Upper lobe of right lung (tissue), 1 donor: ENCODE measurements at regions not wholly inside any gene's neighbourhood (a gene's known extent, or its start where the extent isn't known, plus 50 kb on each side); places are given as distances from the start of the nearest gene placed in this dataset.

Experiments
- ATAC-seq: fragments of 200-7000 bp; cut with Tn5 transposase; one replicate; pipeline ENCODE4 v1.9.1; 2020; ENCODE audit warnings: mild to moderate bottlenecking, moderate library complexity
- DNase-seq: peaks from one replicate; pipeline ENCODE4 v3.0.0-alpha.2; 2020
- H3K27ac ChIP-seq: fragments of 200-600 bp; one replicate; pipeline ENCODE4 v1.8.0; 2022
- H3K27me3 ChIP-seq: fragments of 200-600 bp; one replicate; pipeline ENCODE4 v1.8.0; 2022; ENCODE audit warnings: mild to moderate bottlenecking
- H3K36me3 ChIP-seq: fragments of 200-600 bp; one replicate; pipeline ENCODE4 v1.8.0; 2022
- H3K4me1 ChIP-seq: fragments of 200-600 bp; one replicate; pipeline ENCODE4 v1.8.0; 2022
- H3K4me3 ChIP-seq: fragments of 200-600 bp; one replicate; pipeline ENCODE4 v1.8.0; 2022; ENCODE audit warnings: mild to moderate bottlenecking
- H3K9me3 ChIP-seq: fragments of 200-600 bp; one replicate; pipeline ENCODE4 v1.8.0; 2022
- CTCF ChIP-seq: fragments of 200-600 bp; IDR thresholded peaks from one replicate; pipeline ENCODE4 v1.8.0; 2022; ENCODE audit warnings: antibody characterized with exemption
- intact Hi-C: fragments of 100-400 bp; cut with DNase I; formaldehyde crosslinking; loops from one replicate; pipeline ENCODE4 v1.11.0; 2022
- donor health status: DM: no; HTN: yes; CAD: no; lungs with severe emphysema.

GRCh38 chr12:63480186-63480585 lies 188.1 kb downstream of the DPY19L2 start:
- intact Hi-C loops = no loop called here
- ATAC-seq = no peak
- H3K4me3 ChIP-seq = no peak overlapping the region

DNA sequence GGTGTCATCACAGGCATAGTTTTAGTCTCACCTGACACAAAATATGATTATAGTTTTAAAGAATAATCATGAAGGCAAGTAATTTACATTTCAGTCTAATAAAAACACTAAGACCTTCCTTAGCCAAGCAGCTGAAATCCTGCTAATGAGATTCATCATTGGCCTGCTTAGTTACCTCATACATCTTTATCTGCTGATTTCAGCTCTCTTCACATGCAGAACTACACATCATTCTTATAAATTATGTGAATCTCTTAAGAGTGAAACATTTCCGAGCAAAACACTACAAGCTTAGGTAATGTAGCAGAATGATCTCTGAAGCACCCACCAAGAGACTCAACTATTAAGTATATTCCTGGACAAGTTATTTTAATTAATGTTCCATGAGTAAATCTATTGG lies 198.1 kb downstream of the DPY19L2 start:
- Histone ChIP-seq H3K9me3 (no peaks in the 10 kb centered on the region), H3K4me3 (no peak overlapping the region), H3K27ac (no peak overlapping the region), H3K27me3 (no peaks in the 10 kb centered on the region), H3K36me3 (no peaks in the 10 kb centered on the region), H3K4me1 (no peaks in the 10 kb centered on the region)
- TF ChIP-seq CTCF = no peak
- ATAC-seq = no peak
- no peak for DNase-seq
- intact Hi-C loops = no loop called here

More at GRCh38 chr12:63480186-63480585, 188.1 kb downstream of the DPY19L2 start:
- no peak overlapping the region for H3K27ac ChIP-seq
- H3K9me3 ChIP-seq = no peaks in the 10 kb centered on the region
- no peaks in the 10 kb centered on the region for H3K4me1 ChIP-seq
- DNase-seq = no peak
- no peak for TF ChIP-seq CTCF
- H3K27me3 ChIP-seq = no peaks in the 10 kb centered on the region
- no peaks in the 10 kb centered on the region for H3K36me3 ChIP-seq

DNA sequence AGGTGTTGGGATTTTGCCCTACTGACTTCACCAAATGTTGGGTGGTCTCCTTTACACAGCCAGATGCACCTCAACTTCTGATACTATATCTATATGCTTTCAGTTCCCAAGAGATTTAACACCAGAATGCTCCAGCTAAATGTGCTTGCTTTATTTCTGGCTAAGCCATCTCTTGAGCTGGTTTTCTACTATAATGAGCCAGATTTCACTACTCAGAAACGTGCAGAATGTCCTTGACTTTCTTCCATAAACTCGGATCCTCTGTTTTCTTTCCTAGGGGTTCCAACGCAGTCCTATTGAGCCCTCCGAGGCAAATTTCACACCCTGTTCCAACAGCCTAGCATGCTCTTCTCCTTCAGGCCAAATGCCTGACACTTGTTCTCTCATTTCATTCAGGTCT lies 200.3 kb downstream of the DPY19L2 start:
- Histone ChIP-seq H3K4me1 (no peaks in the 10 kb centered on the region), H3K4me3 (no peak overlapping the region), H3K36me3 (no peaks in the 10 kb centered on the region), H3K27ac (no peak overlapping the region), H3K27me3 (no peaks in the 10 kb centered on the region), H3K9me3 (no peaks in the 10 kb centered on the region)
- DNase-seq (no peak), ATAC-seq (no peak)
- intact Hi-C loops = no loop called here
- no peak for TF ChIP-seq CTCF

DNA sequence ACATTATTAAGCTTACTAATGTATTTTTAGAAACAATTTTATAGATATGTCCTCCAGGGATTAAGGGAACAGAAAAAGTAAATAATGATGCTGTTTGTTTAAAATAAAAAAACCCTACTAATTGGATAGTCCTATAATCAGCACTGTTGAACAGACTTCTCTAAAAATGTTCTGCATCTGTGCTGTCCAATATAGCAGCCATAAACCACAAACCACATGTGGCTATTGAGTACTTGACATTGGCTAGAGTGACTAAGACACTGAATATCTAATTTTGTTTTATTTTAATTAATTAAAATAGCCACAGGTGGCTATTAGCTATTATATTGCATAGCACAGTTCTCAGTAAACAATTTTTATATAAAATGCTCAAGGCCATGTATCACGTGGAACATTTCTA lies 210.4 kb downstream of the DPY19L2 start:
- Histone ChIP-seq H3K36me3 (no peaks in the 10 kb centered on the region), H3K27ac (no peak overlapping the region), H3K4me3 (no peak overlapping the region), H3K27me3 (no peaks in the 10 kb centered on the region), H3K9me3 (no peaks in the 10 kb centered on the region), H3K4me1 (no peaks in the 10 kb centered on the region)
- no peak for ATAC-seq
- DNase-seq = no peak
- intact Hi-C loops = no loop called here
- no peak for TF ChIP-seq CTCF

- Histone ChIP-seq H3K27ac (no peak overlapping the region), H3K27me3 (no peaks in the 10 kb centered on the region), H3K9me3 (no peaks in the 10 kb centered on the region), H3K36me3 (no peaks in the 10 kb centered on the region), H3K4me1 (no peaks in the 10 kb centered on the region), H3K4me3 (no peak overlapping the region)
- intact Hi-C loops = no loop called here
- no peak for TF ChIP-seq CTCF
- no peak for DNase-seq
- no peak for ATAC-seq
Measured at GRCh38 chr12:63457428-63457827, 210.9 kb downstream of the DPY19L2 start.

GRCh38 chr12:63450816-63451215 lies 217.5 kb downstream of the DPY19L2 start:
- no peaks in the 10 kb centered on the region for H3K9me3 ChIP-seq
- H3K27me3 ChIP-seq = no peaks in the 10 kb centered on the region
- intact Hi-C loops = no loop called here
- no peak overlapping the region for H3K27ac ChIP-seq
- TF ChIP-seq CTCF = no peak
- no peak for ATAC-seq
- no peak for DNase-seq
- no peaks in the 10 kb centered on the region for H3K4me1 ChIP-seq
- no peaks in the 10 kb centered on the region for H3K36me3 ChIP-seq
- H3K4me3 ChIP-seq = no peak overlapping the region
